ENCODE measurements at regions not wholly inside any gene's neighbourhood (a gene's known extent, or its start where the extent isn't known, plus 50 kb on each side); places are given as distances from the start of the nearest gene placed in this dataset.

DNA sequence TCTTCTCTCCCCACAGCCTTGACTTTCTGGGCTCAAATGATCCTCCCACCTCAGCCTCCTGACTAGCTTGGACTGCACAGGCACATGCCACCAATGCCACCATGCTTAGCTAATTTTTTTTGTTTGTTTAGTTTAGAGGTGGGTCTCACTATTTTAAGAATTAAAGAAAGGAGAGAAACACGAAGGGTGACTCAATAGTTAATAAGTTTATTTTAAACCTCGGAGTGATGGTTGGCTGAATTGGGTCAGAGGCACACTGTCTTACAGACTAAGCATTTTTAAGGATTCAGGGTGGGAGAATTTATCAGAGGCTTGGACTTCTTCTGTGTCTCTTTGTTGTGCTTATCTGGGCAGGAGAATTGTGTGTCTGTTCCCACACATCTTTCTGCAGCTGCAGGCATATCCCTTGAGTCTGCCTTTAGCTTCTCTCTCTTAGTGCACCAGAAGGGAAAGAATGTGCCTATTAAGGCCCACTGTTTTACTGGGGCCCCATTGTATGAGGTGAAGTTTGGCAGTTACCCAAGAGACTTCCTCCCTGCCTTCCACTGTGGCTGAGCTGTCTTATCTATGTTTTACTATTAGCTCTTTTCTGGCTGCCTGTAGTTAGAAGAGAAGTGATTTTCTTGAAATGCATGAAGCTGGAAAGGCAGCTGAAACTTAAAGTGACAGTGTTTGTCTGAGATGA, 2172.0 kb downstream of the TP53TG3F start:
- Histone ChIP-seq H4K20me1 (ENCODE audit: insufficient read depth, low read length) (no peaks in the 10 kb centered on the region), H2AFZ (ENCODE audit: low read length) (no peak overlapping the region), H3K4me3 (ENCODE audit: insufficient read depth, low read length) (no peak overlapping the region), H3K36me3 (ENCODE audit: insufficient read depth, low read length) (no peaks in the 10 kb centered on the region), H3K27ac (ENCODE audit: low read depth, low read length) (no peak overlapping the region), H3K4me2 (ENCODE audit: insufficient read depth, low read length) (no peak overlapping the region), H3K27me3 (ENCODE audit: insufficient read depth, low read length) (no peaks in the 10 kb centered on the region), H3K79me2 (ENCODE audit: insufficient read depth, low read length) (no peaks in the 10 kb centered on the region), H3K9me3 (ENCODE audit: low read depth, low read length) (no peaks in the 10 kb centered on the region), H3K4me1 (ENCODE audit: insufficient read depth, low read length) (no peaks in the 10 kb centered on the region)
- TF ChIP-seq, protein P1, sequence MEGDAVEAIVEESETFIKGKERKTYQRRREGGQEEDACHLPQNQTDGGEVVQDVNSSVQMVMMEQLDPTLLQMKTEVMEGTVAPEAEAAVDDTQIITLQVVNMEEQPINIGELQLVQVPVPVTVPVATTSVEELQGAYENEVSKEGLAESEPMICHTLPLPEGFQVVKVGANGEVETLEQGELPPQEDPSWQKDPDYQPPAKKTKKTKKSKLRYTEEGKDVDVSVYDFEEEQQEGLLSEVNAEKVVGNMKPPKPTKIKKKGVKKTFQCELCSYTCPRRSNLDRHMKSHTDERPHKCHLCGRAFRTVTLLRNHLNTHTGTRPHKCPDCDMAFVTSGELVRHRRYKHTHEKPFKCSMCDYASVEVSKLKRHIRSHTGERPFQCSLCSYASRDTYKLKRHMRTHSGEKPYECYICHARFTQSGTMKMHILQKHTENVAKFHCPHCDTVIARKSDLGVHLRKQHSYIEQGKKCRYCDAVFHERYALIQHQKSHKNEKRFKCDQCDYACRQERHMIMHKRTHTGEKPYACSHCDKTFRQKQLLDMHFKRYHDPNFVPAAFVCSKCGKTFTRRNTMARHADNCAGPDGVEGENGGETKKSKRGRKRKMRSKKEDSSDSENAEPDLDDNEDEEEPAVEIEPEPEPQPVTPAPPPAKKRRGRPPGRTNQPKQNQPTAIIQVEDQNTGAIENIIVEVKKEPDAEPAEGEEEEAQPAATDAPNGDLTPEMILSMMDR (IDR thresholded peaks at IDR 0.05; ENCODE audit: extremely low read depth, low read depth, low read length): no peak
- no peak for DNase-seq (ENCODE audit: insufficient read length, low spot score, missing footprints)

DNA sequence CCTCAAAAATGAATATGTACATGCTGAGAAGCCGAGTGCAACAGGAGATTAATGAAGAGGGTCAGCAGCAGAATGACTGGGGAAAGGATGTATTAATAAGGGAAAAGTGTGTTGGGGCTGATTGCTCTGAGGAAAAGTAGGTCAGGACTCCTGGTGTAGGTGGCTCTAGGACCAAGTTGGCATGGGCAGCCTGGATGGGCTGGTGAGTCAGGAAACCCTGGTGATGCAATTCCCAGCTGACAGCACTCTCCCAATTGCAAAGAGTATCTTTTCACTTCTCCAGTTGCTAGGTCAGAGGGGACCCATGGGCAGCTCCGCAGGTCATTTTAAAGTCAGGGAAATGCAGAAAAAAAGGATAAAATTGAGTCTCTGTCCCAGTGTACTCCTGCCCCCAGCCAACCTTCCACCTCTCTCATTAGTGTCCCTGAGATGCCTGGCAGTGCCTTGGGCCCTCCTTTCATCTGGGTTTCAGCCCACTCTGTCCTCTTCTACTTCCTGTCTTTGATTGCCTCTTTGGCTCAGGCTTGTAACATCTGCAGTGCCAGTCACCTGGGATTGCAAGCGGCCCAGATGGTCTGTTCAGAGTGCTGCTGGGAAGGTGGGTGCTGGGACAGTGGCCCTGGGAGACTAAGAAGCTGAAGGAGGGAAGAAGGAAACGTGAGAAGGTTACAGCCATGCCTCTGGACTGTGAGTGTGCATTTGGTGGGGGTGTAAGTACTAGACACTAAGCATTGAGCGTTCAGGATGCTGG, 2177.2 kb downstream of the TP53TG3F start:
- Histone ChIP-seq H3K27ac (ENCODE audit: low read depth, low read length) (no peak overlapping the region), H3K4me2 (ENCODE audit: insufficient read depth, low read length) (no peak overlapping the region), H3K4me3 (ENCODE audit: insufficient read depth, low read length) (no peak overlapping the region), H4K20me1 (ENCODE audit: insufficient read depth, low read length) (no peaks in the 10 kb centered on the region), H3K9me3 (ENCODE audit: low read depth, low read length) (no peaks in the 10 kb centered on the region), H2AFZ (ENCODE audit: low read length) (no peak overlapping the region), H3K4me1 (ENCODE audit: insufficient read depth, low read length) (no peaks in the 10 kb centered on the region), H3K79me2 (ENCODE audit: insufficient read depth, low read length) (no peaks in the 10 kb centered on the region), H3K27me3 (ENCODE audit: insufficient read depth, low read length) (no peaks in the 10 kb centered on the region), H3K36me3 (ENCODE audit: insufficient read depth, low read length) (no peaks in the 10 kb centered on the region)
- DNase-seq (ENCODE audit: insufficient read length, low spot score, missing footprints): no peak
- TF ChIP-seq, protein P1 (IDR thresholded peaks at IDR 0.05; ENCODE audit: extremely low read depth, low read depth, low read length): no peak

DNA sequence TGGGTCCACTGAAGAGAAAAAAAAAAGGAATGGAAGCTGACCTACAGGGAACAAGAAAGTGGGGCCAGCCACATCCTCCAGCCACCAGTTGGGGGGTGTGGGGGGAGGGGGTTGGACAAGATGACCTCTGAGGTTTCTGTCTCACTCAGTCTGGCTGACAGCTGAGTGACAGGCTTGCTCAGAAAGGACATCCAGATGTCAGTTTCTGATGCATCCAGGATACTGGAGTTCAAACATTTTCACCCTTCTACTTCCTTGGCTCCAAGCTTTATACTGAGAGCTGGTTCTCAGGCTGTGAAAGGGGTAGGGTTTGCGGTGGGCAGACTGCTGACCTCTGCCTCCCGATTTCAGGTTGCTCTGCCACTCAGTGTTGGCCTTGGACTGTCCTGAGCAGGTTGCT, 2178.3 kb downstream of the TP53TG3F start:
- H3K4me3 ChIP-seq (ENCODE audit: insufficient read depth, low read length): no peak overlapping the region
- no peaks in the 10 kb centered on the region for H3K36me3 ChIP-seq (ENCODE audit: insufficient read depth, low read length)
- no peaks in the 10 kb centered on the region for H3K9me3 ChIP-seq (ENCODE audit: low read depth, low read length)
- H4K20me1 ChIP-seq (ENCODE audit: insufficient read depth, low read length): no peaks in the 10 kb centered on the region
- TF ChIP-seq, protein P1 (IDR thresholded peaks at IDR 0.05; ENCODE audit: extremely low read depth, low read depth, low read length): no peak
- no peak overlapping the region for H3K4me2 ChIP-seq (ENCODE audit: insufficient read depth, low read length)
- no peaks in the 10 kb centered on the region for H3K27me3 ChIP-seq (ENCODE audit: insufficient read depth, low read length)
- H3K4me1 ChIP-seq (ENCODE audit: insufficient read depth, low read length): no peaks in the 10 kb centered on the region
- no peaks in the 10 kb centered on the region for H3K79me2 ChIP-seq (ENCODE audit: insufficient read depth, low read length)
- H3K27ac ChIP-seq (ENCODE audit: low read depth, low read length): no peak overlapping the region
- no peak for DNase-seq (ENCODE audit: insufficient read length, low spot score, missing footprints)
- no peak overlapping the region for H2AFZ ChIP-seq (ENCODE audit: low read length)

Measured in osteoblast (primary cell).